Stimulated activated CD8-positive, alpha-beta memory T cell treated with anti-CD3 and anti-CD28 coated beads, Interleukin-15, amount 100 ng/mL, for 24 hours (primary cell): ENCODE measurements at regions not wholly inside any gene's neighbourhood (a gene's known extent, or its start where the extent isn't known, plus 50 kb on each side); places are given as distances from the start of the nearest gene placed in this dataset.
"Not testable (repeated sequence)": the region's sequence is repeated elsewhere in the genome, so short reads cannot be mapped to it uniquely, and the experiment has no call there.

Experiments
- DNase-seq: peaks from one replicate; pipeline ENCODE4 v3.0.0-alpha.2; 2020; ENCODE audit warnings: low read depth

DNA sequence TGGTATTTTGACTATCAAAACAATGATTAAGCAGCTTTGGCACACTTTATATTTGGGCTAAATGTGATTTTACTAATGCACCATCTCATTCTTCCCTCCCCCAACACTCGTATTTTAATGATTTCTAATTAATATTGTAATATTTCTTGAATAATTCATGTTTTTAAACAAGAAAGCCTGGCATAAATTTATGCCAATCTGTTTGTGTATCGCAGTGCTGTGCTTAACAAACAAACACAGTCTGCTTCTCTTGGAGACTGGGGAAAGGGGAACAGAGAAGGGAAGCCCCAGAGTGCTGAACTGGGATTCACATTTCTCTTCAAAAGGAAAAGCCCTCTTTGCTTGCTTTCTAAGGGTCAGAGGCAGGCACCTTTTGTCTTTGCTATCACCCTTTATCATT lies 496.9 kb upstream of the STXBP6 start:
- DNase-seq: no peak

DNA sequence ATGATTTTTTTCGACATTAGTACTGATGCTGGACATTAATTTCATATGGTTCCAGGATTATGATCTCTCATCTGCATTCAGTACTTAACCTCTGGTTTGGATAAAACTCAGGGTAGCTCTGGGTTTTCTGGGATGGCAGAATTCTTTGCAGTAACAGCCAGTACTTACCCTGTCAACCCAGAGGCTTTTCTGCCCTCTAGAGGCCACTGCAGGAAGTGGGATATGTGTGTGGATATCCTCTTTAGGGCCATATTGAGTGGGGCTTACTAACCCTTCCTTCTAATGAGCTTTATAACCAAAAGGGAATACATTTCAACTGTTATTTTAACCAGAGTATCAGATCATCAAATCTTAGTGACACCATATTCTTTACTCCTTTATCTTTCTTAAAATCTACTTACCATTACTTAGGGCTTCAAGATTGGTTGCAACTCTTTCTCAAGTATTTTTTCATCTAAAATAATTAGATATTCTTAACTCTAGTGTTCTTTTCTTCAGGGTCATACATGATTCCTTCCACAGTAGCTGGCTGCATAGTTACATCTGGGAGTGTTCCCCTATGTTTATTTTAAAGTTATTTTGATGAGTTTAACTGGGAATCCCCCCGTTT lies 488.0 kb upstream of the STXBP6 start:
- no peak for DNase-seq

DNA sequence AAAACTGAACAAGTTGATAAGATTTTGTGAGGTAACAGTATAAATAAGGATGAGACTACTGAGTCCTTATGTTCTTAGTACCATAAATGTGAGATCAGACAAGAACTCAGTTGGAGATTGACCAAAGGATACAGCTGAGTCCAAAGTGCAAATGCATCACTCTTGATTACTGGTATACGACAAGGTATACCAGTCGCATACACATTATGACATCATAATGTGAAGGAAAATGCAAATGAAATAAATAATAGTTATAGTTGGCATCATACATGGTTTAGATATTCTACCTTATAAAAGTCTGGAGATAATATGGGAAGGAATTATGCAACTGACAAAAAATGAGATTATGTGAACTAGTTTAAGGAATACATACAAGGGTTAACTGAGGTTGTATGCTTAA lies 476.3 kb upstream of the STXBP6 start:
- DNase-seq: no peak

DNA sequence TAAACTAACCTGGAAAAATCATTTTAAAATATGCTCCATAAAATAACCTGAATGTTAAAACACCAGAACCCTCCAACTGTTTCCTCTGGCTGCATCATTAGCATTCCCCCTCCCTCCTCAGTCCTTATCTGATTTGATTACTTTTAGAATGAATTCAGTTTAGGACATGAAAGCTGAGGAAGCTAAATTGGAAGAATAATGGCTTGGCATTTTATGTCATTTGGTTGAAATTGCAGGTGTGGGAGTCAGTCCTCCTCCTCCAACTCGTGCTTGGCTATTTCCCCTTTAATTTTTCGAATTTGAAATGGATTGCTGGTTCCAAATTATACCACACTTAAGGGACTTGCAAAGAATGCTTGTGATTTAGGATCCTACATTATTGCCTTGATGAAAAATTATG lies 473.0 kb upstream of the STXBP6 start:
- no peak for DNase-seq

DNA sequence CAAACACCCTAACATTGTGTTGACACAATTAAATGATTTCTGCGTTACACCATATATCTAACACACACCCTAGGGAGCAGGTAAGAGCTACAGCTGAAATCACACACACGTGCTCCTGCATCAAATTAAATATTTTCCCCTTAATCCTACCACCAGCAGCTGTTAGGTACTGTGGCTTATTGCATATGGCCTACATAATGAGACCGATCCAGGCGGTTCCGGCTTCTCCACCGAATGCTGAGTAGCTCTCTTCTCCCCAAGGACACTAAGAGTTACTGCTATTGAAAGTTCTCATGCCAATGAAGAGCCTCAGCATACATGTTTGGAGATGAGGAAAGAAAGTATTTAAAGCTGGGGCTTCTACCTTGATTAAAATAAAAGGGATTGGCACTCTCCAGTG lies 472.2 kb upstream of the STXBP6 start:
- no peak for DNase-seq

DNA sequence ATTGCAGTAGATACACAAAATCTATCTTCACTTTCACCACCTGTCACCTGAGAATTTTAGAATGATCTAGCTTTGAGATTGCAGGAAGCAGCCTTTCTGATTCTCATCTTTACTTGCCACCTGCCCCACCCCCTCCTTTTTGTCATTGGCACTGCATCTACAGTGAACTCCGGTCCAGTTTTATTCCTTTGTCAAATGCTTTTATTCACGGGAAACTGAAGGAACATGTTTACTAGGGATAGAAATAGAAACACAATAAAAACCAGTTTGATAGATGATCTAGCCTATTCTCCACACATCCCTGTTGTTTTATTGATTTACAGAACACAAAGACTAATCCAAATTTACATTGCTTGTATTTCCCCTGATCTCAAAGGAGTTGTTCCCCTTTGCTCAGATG lies 471.7 kb upstream of the STXBP6 start:
- no peak for DNase-seq

DNA sequence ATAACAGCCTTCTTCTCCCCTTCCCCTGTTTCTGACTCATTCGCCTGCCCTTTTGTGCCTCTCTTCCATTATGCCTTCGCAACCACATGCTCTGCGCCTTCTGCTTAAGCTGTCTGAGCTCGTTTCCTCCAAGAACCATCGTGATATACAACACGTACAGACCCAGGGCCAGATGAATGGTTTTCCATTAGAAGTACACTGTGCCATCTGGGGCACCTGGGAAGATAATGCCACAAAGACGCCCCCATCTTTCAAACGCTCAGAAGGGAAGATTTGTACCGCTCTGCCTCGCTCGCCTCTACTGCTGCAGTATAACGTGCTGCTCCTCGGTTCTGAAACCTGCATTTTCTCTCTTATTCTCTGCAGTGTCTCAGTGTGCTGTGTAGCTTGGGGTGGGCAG lies 470.9 kb upstream of the STXBP6 start:
- DNase-seq: no peak

DNA sequence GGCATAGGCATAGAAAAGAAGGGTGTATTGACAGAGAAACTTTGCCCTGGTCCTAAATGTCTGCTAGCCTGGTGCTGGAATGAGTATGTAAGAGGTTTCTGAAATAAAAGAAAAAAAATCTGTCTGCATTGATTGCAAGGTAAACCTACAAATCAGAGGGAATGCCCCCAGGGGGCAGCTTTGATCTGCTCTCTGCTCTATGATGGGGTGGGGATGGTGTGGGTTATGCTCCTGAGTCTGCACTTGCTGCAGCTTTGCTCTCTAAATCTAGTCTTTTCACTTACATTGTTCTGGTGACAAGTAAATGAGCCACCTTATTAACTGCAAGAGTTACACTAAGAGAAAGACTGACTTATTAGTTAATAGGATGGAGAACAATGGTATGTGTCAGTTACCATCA lies 468.4 kb upstream of the STXBP6 start:
- DNase-seq: no peak

DNA sequence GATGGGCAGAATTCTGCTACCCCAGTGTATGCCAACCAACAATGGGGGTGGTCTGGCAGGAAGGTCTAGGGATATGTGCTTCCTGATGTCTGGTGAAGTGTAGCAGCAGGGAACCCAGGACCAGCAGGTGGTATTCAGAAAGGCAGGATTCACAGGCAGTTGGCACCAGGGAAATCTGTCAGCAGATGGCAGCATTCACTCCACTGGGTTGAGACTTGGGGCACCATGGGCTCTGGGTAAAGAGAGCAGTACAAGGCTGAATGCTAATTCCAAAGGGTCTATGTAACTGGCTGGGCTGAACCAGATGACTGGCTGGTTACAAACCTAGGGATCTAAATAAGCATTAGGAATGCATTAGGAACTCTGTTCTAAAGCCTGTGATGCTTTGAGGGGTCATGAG lies 466.9 kb upstream of the STXBP6 start:
- DNase-seq: no peak

DNA sequence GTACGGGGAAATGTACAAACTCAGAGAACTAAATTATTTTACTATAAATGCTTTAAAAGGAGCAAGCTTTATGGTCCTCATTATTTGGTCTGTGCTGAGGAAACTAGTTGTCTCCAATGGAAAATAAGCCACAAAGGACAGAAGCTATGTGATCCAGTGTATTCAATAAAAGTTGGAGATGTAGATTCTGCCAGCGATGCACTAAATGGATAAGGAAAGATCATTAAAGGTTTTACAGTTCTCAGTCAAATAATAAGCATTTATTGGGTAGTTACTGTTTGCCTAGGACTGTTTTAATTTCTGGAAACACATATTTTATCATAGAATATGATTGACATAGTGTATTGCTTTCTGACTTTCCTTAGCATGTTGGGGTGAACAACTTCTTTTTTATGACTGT lies 458.9 kb upstream of the STXBP6 start:
- no peak for DNase-seq

DNA sequence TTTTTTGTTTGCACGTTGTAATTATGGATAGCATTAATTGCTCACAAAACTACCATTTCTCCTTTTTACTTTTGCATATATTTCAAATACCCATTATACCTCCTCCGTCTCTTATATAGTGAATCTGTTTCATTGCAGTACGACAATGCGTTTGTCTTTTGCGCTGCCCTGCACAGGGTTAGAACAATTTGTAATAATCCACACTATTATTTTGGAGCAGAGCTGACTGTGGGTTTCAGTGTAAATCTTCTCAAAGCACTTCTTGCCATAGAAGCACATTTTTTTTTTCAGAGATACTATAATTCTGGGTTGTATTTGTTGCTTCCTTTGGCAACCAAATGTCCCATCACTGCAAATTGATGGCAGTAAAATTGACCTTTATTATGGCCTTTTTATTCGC lies 451.8 kb upstream of the STXBP6 start:
- DNase-seq: no peak

DNA sequence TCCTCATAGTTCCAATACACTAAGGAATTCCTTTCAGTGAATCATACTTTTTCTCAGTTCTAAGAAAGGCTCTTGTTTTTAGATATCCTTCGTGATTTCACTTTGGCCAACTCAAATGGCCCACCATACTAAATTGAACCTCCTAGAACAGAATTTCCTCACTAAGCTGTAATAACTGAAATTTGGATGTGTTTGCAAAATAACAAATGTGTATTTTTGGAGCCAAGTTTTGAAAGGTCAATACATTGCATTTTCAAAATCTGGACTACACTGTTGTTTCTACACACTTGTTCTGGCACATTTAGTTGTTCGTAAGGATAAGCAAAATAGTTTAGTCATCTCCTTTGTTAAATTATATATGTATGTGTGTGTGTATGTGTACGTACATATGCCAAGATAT lies 439.0 kb upstream of the STXBP6 start:
- no peak for DNase-seq

DNA sequence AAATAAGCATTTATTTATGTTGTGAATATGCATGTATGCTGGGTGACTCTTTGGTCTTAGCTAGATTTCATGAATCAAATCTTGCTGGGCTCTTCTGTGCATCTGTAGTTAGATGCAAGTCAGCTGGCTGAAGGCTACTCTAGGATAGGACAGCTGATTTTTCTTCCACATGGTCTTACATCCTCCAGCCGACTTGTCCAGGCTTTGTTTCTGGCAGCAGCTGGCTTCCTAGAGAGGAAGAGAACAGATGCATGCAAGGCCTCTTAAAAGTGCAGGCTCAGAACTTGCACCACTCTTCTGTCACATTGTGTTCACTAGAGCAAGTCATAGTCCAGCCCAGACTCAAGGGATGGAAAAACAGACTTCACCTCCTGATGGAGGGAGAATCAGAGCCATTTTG lies 435.4 kb upstream of the STXBP6 start:
- DNase-seq: no peak

DNA sequence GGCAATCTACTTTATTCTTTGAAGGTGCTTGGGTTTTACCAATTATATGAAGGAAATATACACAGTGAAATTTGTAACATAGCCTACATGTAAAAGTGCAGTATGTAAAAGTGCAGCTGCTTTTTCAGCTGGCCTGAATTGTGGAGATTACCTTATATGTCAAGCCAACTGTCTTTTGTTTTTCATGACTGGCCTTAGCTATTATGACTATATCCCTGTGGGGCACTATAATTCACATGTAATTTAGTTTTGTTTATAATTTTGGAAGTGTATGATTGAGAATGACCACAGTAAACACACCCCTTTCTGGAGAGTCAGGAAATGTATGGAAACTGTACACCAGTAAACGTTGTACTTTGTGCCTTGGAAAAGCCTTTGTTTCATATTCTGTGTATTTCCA lies 435.0 kb upstream of the STXBP6 start:
- no peak for DNase-seq

DNA sequence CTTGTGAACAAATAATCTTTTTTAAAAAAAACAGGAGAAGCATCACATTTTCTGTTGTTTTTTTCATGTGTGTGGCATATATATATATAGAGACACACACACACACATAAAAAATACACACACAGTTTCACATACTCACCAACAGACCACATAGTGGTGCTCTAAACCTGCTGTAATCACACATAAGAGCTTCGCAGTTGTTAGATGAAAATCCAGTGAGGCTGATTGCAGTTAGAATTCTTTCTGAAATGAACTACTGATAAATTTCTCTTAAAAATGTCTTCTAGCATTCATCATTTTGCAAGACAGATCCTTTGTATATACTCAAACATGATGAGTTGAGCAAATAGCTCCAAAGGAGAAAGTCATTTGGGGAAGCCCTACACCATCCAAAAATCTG lies 434.3 kb upstream of the STXBP6 start:
- no peak for DNase-seq

DNA sequence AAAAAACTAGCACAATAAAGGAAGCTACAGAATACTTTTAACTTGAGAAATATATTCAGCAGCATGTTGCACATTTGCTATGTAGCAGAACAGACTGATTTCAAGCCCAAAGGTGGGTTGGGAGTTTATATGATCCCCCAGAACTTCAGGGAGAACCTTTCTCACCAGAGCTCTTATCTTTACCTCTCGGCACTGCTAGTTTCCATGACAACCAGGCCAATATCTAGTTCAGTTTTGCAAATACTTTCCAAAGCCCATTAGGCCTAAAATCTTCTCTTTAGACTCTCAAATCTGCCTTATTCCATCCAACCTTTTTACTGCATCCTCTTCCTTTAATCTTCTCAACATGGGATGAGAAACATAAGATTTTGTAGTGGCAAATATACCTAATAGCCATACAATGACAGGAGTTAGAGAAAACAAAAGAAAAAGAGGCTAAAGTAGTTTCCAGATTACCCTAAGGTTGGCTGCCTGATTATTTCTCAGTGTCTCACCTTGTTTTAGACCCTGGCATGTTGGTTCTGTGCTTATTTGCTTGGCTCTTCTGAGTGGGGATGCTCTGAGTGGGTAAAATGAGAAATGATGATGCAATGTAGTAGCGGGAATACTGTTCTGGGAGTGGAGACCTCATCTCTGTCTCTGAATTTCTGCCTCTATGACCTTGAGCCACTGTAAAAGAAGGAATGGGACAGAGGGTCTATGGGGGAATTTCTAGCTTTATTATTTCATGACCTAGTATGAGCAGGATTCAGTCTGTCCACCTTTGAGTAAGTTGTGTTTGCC lies 427.6 kb upstream of the STXBP6 start:
- DNase-seq: no peak

DNA sequence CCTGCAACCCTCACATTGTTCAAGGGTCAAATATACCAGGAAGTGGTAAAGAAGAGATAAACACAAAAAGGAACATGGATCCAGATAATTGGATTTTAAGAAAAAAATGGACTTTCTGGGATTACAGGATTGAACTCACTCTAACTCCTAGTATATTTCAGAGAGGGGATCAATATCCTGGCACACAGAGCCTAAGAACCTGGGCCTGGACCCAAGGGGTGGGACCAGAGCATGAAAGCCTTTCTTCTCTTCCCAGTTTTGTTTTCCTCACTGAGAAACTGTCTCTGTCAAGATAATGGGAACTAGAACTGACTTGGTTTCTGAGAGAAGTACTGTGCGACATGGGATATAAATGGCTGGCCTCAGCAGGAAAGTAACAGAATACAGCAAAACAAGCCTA lies 422.8 kb upstream of the STXBP6 start:
- DNase-seq: no peak

DNA sequence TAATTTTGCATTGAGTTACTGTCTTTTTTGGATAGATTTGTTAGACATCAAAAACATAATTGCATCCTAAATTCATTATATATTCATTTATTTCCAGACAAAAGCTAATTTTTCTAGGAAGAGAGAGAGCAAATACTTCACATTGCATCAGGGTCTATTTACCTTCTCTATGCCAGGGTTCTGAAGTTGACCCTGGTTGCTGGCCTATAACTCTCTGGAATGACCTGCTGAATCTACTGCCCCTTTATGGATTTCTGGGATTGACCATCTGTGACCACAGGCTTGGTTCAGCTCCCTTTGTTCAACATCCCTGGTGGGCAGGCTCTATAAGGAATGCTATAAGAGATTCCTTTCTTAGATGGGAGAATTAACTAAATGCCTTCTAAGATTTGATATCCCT lies 414.8 kb upstream of the STXBP6 start:
- no peak for DNase-seq

DNA sequence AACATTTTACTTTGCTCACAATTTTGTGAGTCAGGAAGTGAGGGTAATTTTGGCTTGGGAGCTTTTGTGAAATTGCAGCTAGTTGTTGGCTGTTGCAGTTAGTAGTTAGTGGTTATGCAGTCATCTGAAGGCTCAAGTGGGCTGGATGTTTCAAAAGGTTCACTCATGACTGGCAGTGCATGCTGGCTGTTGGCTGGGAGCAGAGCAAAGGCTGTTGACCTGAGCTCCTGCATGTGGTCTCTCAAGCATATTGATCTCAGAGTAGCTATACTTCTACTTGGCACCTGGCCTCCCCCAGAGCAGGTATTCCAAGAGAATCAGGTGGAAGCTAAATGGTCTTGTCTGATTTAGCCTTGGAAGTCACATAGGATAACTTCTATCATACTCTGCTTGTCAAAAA lies 414.1 kb upstream of the STXBP6 start:
- DNase-seq: no peak

DNA sequence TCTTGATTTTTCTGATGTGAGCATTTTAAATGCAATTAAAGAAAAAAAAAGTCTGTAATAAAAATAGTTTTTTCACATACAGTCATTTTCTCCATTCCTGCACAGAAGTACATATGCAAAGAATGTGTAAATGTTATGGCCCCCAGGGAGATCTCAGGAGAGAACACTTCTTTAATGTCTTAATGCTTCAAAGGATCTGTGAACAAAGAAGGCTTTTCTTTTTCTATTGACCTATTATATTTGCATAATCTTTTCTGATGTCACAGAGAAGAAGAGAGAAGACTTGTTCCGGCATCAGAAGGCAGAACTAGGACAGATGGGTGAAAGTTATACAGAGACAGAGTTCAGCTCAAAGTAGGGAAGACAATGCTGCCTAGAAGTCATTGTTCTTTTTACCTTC lies 413.5 kb upstream of the STXBP6 start:
- DNase-seq: no peak

DNA sequence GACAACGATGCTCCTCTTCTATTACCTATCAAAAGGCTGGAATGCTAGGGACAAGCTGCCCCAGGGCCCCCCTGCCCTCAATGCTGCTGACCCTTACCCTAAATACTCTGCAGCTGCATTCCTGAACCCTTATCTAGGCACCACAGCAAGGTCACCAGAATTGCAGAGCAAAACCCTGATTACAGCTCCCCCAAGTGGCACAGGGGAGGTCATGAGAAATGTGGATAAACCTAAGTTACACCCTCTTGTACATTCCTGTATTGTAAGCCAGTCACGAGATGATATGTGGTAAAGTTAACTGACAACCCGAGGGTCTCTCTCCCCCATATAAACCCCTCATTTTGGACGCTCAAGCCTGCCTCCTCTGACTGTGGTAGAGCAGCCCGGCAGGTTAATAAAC lies 411.8 kb upstream of the STXBP6 start:
- no peak for DNase-seq

DNA sequence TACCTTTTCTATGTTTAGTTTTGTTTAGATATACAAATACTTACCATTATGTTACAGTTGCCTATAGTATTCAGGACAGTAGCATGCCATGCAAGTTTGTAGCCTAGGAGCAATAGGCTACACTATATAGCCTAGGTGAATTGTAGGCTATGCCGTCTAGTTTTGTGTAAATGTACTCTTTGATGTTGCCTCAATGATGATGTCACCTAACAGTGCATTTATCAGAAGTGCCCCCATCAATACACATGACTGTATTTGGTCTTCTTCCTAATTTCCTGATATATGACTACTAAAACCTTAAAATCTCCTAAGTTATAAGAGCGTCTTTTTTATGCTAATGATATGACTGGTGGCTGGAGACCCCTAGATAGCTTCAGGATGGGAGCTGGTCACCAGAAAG lies 394.4 kb upstream of the STXBP6 start:
- DNase-seq: no peak

DNA sequence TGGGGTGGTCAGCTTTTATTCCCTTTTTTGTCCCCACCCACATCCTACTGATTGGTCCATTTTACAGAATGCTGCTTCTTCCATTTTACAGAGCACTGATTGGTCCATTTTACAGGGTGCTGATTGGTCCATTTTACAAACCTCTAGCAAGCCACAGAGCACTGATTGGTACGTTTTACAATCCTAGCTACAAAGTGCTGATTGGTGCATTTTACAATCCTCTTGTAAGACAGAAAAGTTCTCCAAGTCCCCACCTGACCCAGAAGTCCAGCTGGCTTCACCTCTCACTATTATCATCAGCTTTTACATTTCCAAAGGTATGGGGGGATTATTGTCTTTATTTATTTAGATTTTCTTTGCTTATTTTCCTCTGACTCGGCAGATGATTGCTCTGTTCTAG lies 390.4 kb upstream of the STXBP6 start:
- not testable (repeated sequence) for DNase-seq

DNA sequence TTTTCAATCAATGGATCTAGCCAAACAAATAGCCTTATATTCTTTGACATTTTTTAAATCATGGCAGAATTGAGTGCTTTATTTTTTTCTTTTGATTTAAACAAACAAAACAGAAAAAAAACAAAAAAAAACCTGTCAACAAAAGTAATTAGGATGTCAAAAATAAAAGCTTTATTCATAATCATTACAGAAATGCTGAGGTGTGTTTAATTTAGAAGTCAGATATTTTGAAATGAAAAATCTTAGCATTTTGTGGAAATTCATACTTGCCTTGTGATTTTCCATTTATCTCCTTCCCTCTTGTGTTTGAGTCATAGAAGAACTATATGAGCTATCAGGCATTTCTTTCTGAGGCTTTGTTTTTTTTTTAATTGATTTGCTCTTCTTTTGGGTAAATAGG lies 387.0 kb upstream of the STXBP6 start:
- DNase-seq: no peak
